ENCODE measurements at regions not wholly inside any gene's neighbourhood (a gene's known extent, or its start where the extent isn't known, plus 50 kb on each side); places are given as distances from the start of the nearest gene placed in this dataset.

- Histone ChIP-seq H3K9me3 (ENCODE audit: control insufficient read depth in 2 of 2, low read length in 2 of 2) (no peaks in the 10 kb centered on the region), H3K36me3 (ENCODE audit: control insufficient read depth, insufficient read depth, low read length) (no peaks in the 10 kb centered on the region), H3K27ac (ENCODE audit: insufficient read depth, low read length, poor library complexity, severe bottlenecking) (no peak overlapping the region), H3K27me3 (ENCODE audit: control insufficient read depth, insufficient read depth, low read length) (no peaks in the 10 kb centered on the region), H3K4me1 (ENCODE audit: control insufficient read depth, insufficient read depth, low read length, poor library complexity, severe bottlenecking) (no peaks in the 10 kb centered on the region), H3K4me3 (ENCODE audit: low read depth, low read length) (no peak overlapping the region)
- no peak for ATAC-seq (ENCODE audit: low read depth in 2 of 2)
- Mint-ChIP-seq H3K27ac (no peak overlapping the region), H3K4me3 (no peak overlapping the region), H3K27me3 (peaks cover 4% of the 10 kb centered on the region), H3K4me1 (no peaks in the 10 kb centered on the region), H3K9me3 (peaks cover 0 to 2% (median 0%) of the 10 kb centered on the region in 7 donors), H3K36me3 (no peaks in the 10 kb centered on the region)
- DNase-seq: no peak
These were observed 187.6 kb upstream of the ARL4C start for GRCh38 chr2:234684466-234684865.

GRCh38 chr2:234683950-234684349 lies 187.1 kb upstream of the ARL4C start:
- no peak overlapping the region for H3K27ac Mint-ChIP-seq
- H3K27ac ChIP-seq (ENCODE audit: insufficient read depth, low read length, poor library complexity, severe bottlenecking): no peak overlapping the region
- peaks cover 4% of the 10 kb centered on the region for H3K27me3 Mint-ChIP-seq
- H3K4me3 Mint-ChIP-seq: no peak overlapping the region
- no peak overlapping the region for H3K4me3 ChIP-seq (ENCODE audit: low read depth, low read length)
- no peaks in the 10 kb centered on the region for H3K27me3 ChIP-seq (ENCODE audit: control insufficient read depth, insufficient read depth, low read length)
- no peaks in the 10 kb centered on the region for H3K9me3 ChIP-seq (ENCODE audit: control insufficient read depth in 2 of 2, low read length in 2 of 2)
- H3K4me1 Mint-ChIP-seq: no peaks in the 10 kb centered on the region
- ATAC-seq (ENCODE audit: low read depth in 2 of 2) (no peak), DNase-seq (no peak)
- no peaks in the 10 kb centered on the region for H3K36me3 ChIP-seq (ENCODE audit: control insufficient read depth, insufficient read depth, low read length)
- peaks cover 0 to 2% (median 0%) of the 10 kb centered on the region in 7 donors for H3K9me3 Mint-ChIP-seq
- no peaks in the 10 kb centered on the region for H3K4me1 ChIP-seq (ENCODE audit: control insufficient read depth, insufficient read depth, low read length, poor library complexity, severe bottlenecking)
- no peaks in the 10 kb centered on the region for H3K36me3 Mint-ChIP-seq

- Histone ChIP-seq H3K27ac (ENCODE audit: insufficient read depth, low read length, poor library complexity, severe bottlenecking) (no peak overlapping the region), H3K36me3 (ENCODE audit: control insufficient read depth, insufficient read depth, low read length) (no peaks in the 10 kb centered on the region), H3K27me3 (ENCODE audit: control insufficient read depth, insufficient read depth, low read length) (no peaks in the 10 kb centered on the region), H3K9me3 (ENCODE audit: control insufficient read depth in 2 of 2, low read length in 2 of 2) (no peaks in the 10 kb centered on the region), H3K4me1 (ENCODE audit: control insufficient read depth, insufficient read depth, low read length, poor library complexity, severe bottlenecking) (no peaks in the 10 kb centered on the region), H3K4me3 (ENCODE audit: low read depth, low read length) (no peak overlapping the region)
- ATAC-seq (ENCODE audit: low read depth in 2 of 2) (no peak), DNase-seq (no peak)
- peaks cover 9% of the 10 kb centered on the region for H3K27me3 Mint-ChIP-seq
- H3K4me1 Mint-ChIP-seq: no peaks in the 10 kb centered on the region
- H3K36me3 Mint-ChIP-seq: no peaks in the 10 kb centered on the region
- no peak overlapping the region for H3K4me3 Mint-ChIP-seq
- H3K9me3 Mint-ChIP-seq: peaks cover 0 to 2% (median 0%) of the 10 kb centered on the region in 7 donors
- H3K27ac Mint-ChIP-seq: no peak overlapping the region
These were observed 185.8 kb upstream of the ARL4C start for GRCh38 chr2:234682492-234683228.

GRCh38 chr2:234680688-234681619 lies 184.1 kb upstream of the ARL4C start:
- no peak overlapping the region for H3K27ac ChIP-seq (ENCODE audit: insufficient read depth, low read length, poor library complexity, severe bottlenecking)
- H3K4me3 ChIP-seq (ENCODE audit: low read depth, low read length): no peak overlapping the region
- DNase-seq: no peak
- Mint-ChIP-seq H3K36me3 (no peaks in the 10 kb centered on the region), H3K9me3 (peaks cover 0 to 2% (median 0%) of the 10 kb centered on the region in 7 donors), H3K27me3 (peaks cover 7% of the 10 kb centered on the region), H3K27ac (no peak overlapping the region), H3K4me3 (no peak overlapping the region), H3K4me1 (no peaks in the 10 kb centered on the region)
- ATAC-seq (ENCODE audit: low read depth in 2 of 2): no peak
- no peaks in the 10 kb centered on the region for H3K27me3 ChIP-seq (ENCODE audit: control insufficient read depth, insufficient read depth, low read length)
- H3K4me1 ChIP-seq (ENCODE audit: control insufficient read depth, insufficient read depth, low read length, poor library complexity, severe bottlenecking): no peaks in the 10 kb centered on the region
- no peaks in the 10 kb centered on the region for H3K9me3 ChIP-seq (ENCODE audit: control insufficient read depth in 2 of 2, low read length in 2 of 2)
- H3K36me3 ChIP-seq (ENCODE audit: control insufficient read depth, insufficient read depth, low read length): no peaks in the 10 kb centered on the region

- no peaks in the 10 kb centered on the region for H3K4me1 Mint-ChIP-seq
- Histone ChIP-seq H3K4me1 (ENCODE audit: control insufficient read depth, insufficient read depth, low read length, poor library complexity, severe bottlenecking) (no peaks in the 10 kb centered on the region), H3K27me3 (ENCODE audit: control insufficient read depth, insufficient read depth, low read length) (no peaks in the 10 kb centered on the region), H3K27ac (ENCODE audit: insufficient read depth, low read length, poor library complexity, severe bottlenecking) (no peak overlapping the region), H3K36me3 (ENCODE audit: control insufficient read depth, insufficient read depth, low read length) (no peaks in the 10 kb centered on the region), H3K9me3 (ENCODE audit: control insufficient read depth in 2 of 2, low read length in 2 of 2) (no peaks in the 10 kb centered on the region), H3K4me3 (ENCODE audit: low read depth, low read length) (no peak overlapping the region)
- ATAC-seq (ENCODE audit: low read depth in 2 of 2): no peak
- H3K9me3 Mint-ChIP-seq: peaks cover 0 to 2% (median 0%) of the 10 kb centered on the region in 7 donors
- no peak for DNase-seq
- peaks cover 7% of the 10 kb centered on the region for H3K27me3 Mint-ChIP-seq
- no peak overlapping the region for H3K27ac Mint-ChIP-seq
- no peaks in the 10 kb centered on the region for H3K36me3 Mint-ChIP-seq
- no peak overlapping the region for H3K4me3 Mint-ChIP-seq
These were observed 183.1 kb upstream of the ARL4C start for GRCh38 chr2:234679741-234680687.

GRCh38 chr2:234679301-234679740 lies 182.4 kb upstream of the ARL4C start:
- no peak overlapping the region for H3K27ac ChIP-seq (ENCODE audit: insufficient read depth, low read length, poor library complexity, severe bottlenecking)
- no peaks in the 10 kb centered on the region for H3K36me3 ChIP-seq (ENCODE audit: control insufficient read depth, insufficient read depth, low read length)
- Mint-ChIP-seq H3K27ac (no peak overlapping the region), H3K4me1 (no peaks in the 10 kb centered on the region), H3K27me3 (peaks cover 7% of the 10 kb centered on the region), H3K9me3 (peaks cover 0 to 2% (median 0%) of the 10 kb centered on the region in 7 donors), H3K4me3 (no peak overlapping the region), H3K36me3 (no peaks in the 10 kb centered on the region)
- H3K4me1 ChIP-seq (ENCODE audit: control insufficient read depth, insufficient read depth, low read length, poor library complexity, severe bottlenecking): no peaks in the 10 kb centered on the region
- H3K9me3 ChIP-seq (ENCODE audit: control insufficient read depth in 2 of 2, low read length in 2 of 2): no peaks in the 10 kb centered on the region
- ATAC-seq (ENCODE audit: low read depth in 2 of 2) (no peak), DNase-seq (no peak)
- H3K4me3 ChIP-seq (ENCODE audit: low read depth, low read length): no peak overlapping the region
- no peaks in the 10 kb centered on the region for H3K27me3 ChIP-seq (ENCODE audit: control insufficient read depth, insufficient read depth, low read length)

GRCh38 chr2:234678711-234679110 lies 181.8 kb upstream of the ARL4C start:
- H3K9me3 Mint-ChIP-seq: peaks cover 0 to 2% (median 0%) of the 10 kb centered on the region in 7 donors
- no peaks in the 10 kb centered on the region for H3K27me3 ChIP-seq (ENCODE audit: control insufficient read depth, insufficient read depth, low read length)
- H3K27ac Mint-ChIP-seq: no peak overlapping the region
- peaks cover 7% of the 10 kb centered on the region for H3K27me3 Mint-ChIP-seq
- DNase-seq (no peak), ATAC-seq (ENCODE audit: low read depth in 2 of 2) (no peak)
- no peaks in the 10 kb centered on the region for H3K4me1 Mint-ChIP-seq
- no peak overlapping the region for H3K4me3 Mint-ChIP-seq
- no peaks in the 10 kb centered on the region for H3K4me1 ChIP-seq (ENCODE audit: control insufficient read depth, insufficient read depth, low read length, poor library complexity, severe bottlenecking)
- H3K36me3 Mint-ChIP-seq: no peaks in the 10 kb centered on the region
- no peak overlapping the region for H3K4me3 ChIP-seq (ENCODE audit: low read depth, low read length)
- no peaks in the 10 kb centered on the region for H3K36me3 ChIP-seq (ENCODE audit: control insufficient read depth, insufficient read depth, low read length)
- H3K27ac ChIP-seq (ENCODE audit: insufficient read depth, low read length, poor library complexity, severe bottlenecking): no peak overlapping the region
- H3K9me3 ChIP-seq (ENCODE audit: control insufficient read depth in 2 of 2, low read length in 2 of 2): no peaks in the 10 kb centered on the region

All from CD4-positive, CD25-positive, alpha-beta regulatory T cell (primary cell).